HG03196 (cell line): ENCODE measurements at regions not wholly inside any gene's neighbourhood (a gene's known extent, or its start where the extent isn't known, plus 50 kb on each side); places are given as distances from the start of the nearest gene placed in this dataset.

Experiments used
- ATAC-seq: cut with Tn5 transposase; IDR thresholded peaks from one replicate; pipeline ENCODE4 v1.9.1; 2021; ENCODE audit not compliant: unreplicated experiment

DNA sequence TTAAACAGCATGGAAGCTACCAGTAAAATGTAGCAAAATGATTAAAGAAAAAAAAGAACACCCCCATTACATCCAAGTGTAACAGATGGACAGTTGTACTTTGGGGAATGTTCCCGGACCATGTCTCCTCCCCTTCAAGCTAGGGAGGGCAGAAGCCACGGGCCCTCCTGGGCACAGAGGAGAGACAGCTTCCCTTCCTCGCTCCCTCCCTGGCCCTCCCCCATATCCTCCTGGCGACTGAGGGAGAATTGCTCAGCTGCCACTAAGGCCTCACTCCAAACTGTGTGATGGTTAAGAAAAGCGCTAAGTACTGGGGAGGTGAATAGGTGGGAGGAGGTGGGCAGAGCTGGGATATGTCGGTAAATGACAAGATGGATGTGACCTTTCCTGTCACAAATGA, 358.0 kb downstream of the HRH4 start:
- no peak for ATAC-seq

DNA sequence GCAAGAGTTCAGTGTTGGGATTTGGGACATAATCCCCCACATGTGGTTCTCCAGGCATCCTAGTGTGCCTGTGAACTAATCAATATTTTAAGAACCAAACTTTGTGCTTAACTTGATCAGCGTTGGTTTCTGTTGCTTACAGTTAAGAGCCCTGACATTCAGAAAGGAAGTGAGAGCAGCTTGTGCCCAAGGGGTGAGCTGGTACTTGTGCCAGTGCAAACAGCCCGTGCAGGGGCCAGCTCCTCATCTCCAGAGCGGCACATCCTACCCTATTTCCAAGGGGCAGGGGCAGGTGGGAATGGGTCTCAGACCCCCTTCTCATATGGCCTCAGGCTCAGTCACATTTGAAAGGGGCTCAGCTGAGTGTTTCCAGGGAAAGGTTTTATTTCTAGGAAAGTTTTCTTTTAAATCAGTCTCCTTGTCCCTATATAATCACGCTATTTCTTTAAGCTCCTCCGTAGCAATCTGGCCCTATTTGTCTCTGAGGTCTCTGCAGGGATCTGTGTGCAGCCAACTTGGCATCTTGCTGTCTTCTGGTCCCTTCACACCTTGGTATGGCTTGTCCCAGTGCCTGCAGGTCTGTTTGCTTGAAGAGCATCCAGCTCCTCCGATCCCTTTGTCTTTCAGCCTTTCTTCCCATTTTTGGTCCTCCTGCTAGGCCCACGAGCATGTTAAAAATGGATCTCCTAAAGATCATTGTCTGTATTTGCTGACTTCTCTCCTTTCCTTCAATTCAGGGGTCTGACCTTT, 358.9 kb downstream of the HRH4 start:
- no peak for ATAC-seq

GRCh38 chr18:24825397-24825796, 365.0 kb downstream of the HRH4 start:
- no peak for ATAC-seq

GRCh38 chr18:24826605-24827004, 366.2 kb downstream of the HRH4 start:
- no peak for ATAC-seq

GRCh38 chr18:24827501-24827900, 367.1 kb downstream of the HRH4 start:
- ATAC-seq, result no peak

DNA sequence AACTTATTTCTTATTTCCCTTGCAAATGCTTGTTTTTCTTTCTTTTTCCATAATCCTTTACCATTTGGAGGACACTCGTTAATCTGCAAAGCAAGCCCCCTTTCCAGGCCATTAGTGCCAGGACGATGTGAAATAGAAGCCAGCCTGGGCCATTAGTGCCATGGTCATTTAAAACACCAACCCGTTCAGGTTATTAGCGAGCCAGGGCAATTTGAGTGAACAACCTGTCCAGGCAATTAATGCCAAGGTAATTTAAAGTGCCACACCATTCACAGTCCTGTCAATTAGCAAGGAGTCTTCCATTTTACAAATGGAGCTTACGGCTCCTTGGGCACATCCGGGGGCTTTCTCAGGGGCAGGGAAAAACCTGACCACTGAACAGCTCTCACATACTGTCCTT, 370.6 kb downstream of the HRH4 start:
- no peak for ATAC-seq

- ATAC-seq, result no peak
These were observed 371.6 kb downstream of the HRH4 start for GRCh38 chr18:24831871-24832665.

DNA sequence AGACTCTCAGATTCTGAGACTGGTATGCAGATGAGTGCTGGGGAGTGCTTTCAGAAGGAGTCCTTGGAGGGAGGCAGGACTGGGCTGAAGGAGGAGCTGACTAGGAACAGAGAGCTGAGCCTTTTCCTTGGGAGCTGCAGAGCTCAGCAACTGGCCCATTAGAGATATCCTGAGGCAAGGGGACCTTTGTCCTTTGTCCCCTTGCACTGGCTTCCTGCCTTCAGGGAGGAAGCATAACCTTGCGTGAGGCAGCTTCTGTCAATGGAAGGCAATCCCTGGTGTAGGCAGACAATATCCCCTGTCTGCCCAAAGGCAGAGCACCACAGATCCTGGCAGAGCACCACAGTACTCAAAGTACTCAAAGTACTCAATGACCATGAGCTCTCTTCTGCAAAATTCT, 375.3 kb downstream of the HRH4 start:
- no peak for ATAC-seq

- no peak for ATAC-seq
These were observed 376.6 kb downstream of the HRH4 start for GRCh38 chr18:24837066-24837465.

GRCh38 chr18:24840051-24840450, 379.6 kb downstream of the HRH4 start:
- ATAC-seq, result no peak

- ATAC-seq, result no peak
These were observed 380.2 kb downstream of the HRH4 start for GRCh38 chr18:24840640-24841039.

GRCh38 chr18:24841536-24841935, 381.1 kb downstream of the HRH4 start:
- ATAC-seq, result no peak

DNA sequence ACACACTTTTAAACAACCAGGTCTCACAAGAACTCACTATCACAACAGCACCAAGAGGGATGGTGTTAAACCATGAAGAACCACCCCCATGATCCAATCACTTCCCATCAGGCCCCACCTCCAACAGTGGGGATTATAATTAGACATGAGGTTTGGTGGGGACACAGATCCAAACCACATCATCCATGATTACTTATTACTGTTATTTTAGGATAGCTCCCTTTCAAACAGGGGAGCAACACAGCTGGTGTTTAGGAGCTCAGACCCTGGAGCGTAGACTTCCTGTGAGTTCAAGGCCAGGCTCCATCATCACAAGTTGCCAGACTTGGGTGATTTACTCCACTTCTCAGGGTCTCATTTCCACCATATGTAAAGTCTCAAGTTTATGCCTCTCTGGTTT, 382.7 kb downstream of the HRH4 start:
- ATAC-seq, result no peak

DNA sequence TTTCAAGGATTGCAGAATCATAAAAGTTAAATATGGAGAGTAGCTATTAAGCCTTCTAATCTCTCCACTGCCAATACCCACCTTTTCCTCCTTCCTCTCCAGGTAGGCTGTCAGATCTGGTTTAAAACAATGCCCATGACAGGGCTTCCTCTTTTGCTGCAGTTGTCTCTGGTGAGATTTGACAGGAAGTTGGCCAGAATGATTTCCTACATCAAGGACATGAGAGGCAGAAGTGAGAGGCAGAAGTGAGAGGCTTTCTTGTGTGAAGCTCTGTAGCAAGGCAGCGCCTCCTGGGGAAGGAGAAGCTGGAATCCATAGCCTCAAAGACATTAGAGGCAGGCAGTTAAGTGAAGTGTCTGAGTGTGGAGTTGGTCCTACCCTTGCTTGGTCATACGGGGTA, 385.7 kb downstream of the HRH4 start:
- ATAC-seq, result no peak

DNA sequence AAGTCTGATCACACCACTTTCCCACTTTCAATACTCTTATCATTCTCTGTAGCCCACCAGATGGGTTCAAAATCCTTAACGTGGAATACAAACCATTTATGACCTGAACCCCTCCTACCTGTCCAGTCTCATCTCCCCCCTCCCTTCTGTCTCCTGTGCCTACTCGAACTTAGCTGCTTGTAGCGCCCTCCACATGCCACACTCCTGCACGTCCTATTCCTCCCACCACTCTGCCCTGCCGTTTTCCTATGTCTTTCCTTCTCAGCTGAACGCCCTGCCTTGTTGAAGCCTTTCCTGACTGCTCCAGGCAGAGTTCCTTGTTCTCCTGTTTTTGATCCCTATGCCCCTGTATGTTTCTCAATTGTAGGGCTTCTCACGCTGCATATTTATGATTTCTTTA, 390.1 kb downstream of the HRH4 start:
- no peak for ATAC-seq

- ATAC-seq, result no peak
These were observed 392.6 kb downstream of the HRH4 start for GRCh38 chr18:24853076-24853475.

- no peak for ATAC-seq
These were observed 400.7 kb downstream of the HRH4 start for GRCh38 chr18:24860978-24861680.

DNA sequence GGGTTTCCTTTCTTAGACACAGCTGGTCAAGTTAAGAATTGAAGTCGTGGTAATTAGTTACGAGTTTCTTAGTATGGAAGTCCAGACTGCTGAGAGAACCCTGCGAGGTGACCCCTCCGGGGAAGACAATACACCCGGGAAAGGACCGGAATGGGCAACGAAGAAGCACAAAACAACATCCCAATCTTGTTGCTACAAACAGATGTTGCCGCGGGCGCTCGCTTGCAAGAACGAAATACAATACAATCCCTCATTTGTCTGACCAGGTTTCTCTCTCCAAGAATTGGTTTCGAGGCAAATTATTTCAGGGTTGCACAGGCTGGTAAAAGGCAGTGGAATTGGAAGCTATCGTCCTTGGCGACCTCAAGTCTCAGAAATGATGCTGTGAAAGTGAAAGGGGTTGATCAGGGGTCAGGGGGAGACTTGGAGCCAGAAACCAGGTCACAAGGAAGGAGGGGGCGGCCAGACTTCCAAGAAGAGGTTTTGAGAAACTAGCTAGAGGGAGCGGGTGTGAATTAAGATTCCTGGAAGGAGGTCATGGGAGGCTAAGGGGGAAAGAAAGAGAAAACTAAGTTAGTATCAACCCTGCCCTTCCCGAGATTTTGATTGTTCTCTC, 401.9 kb downstream of the HRH4 start:
- no peak for ATAC-seq

DNA sequence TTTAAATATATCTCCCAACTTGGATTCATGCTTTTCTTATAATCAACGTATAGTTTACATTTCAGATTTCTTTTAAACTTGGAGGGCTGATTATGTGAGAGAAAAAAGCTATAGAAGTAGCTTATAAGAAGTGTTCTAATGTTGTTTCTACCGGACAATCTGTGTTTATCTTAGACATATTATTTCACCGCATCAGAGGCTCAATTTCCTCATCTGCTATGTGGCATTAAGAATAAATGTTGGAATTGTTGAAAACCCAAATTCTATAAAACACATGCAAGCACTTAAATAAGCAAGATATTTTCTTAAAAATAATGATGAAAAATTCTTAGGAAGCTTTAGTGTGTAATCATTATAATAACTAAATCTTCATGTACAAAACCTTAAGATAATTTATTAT, 407.9 kb downstream of the HRH4 start:
- ATAC-seq, result no peak

DNA sequence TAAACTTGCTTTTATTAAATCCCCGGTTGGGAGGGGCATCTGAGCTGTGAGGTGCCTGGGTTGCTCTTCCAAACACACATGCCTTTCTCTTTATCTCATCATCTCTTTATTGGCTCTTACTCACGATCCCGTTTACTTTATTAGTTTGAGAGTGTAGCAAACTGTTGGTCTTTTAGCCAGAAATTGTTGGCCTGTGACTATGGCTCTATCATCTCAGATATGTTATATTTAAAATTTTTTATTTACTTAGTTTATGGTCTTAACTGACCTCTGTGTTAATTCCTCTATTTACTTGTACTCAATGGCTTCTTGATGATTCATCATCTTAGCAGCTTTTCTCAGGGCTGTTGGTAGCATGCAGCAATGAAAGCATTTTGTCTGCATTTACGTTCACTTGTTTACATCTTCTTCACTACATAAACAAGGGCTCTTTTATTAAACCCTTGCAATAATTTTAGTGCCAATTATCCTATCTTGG, 408.4 kb downstream of the HRH4 start:
- no peak for ATAC-seq

- ATAC-seq, result no peak
These were observed 408.8 kb downstream of the HRH4 start for GRCh38 chr18:24869285-24869684.
